ENCODE measurements at regions not wholly inside any gene's neighbourhood (a gene's known extent, or its start where the extent isn't known, plus 50 kb on each side); places are given as distances from the start of the nearest gene placed in this dataset.
"Not testable (repeated sequence)": the region's sequence is repeated elsewhere in the genome, so short reads cannot be mapped to it uniquely, and the experiment has no call there.

DNA sequence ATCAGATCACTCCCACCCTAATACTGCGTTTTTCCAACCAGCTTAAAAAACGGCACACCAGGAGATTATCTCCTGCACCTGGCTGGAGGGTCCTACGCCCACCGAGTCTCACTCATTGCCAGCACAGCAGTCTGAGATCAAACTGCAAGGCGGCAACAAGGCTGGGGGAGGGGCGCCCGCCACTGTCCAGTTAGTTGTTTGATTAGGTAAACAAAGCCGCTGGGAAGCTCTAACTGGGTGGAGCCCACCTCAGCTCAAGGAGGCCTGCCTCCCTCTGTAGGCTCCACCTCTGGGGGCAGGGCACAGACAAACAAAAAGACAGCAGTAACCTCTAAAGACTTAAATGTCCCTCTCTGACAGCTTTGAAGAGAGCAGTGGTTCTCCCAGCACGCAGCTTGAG is 463.0 kb upstream of the CADM1 start:
- TF ChIP-seq, protein P1, sequence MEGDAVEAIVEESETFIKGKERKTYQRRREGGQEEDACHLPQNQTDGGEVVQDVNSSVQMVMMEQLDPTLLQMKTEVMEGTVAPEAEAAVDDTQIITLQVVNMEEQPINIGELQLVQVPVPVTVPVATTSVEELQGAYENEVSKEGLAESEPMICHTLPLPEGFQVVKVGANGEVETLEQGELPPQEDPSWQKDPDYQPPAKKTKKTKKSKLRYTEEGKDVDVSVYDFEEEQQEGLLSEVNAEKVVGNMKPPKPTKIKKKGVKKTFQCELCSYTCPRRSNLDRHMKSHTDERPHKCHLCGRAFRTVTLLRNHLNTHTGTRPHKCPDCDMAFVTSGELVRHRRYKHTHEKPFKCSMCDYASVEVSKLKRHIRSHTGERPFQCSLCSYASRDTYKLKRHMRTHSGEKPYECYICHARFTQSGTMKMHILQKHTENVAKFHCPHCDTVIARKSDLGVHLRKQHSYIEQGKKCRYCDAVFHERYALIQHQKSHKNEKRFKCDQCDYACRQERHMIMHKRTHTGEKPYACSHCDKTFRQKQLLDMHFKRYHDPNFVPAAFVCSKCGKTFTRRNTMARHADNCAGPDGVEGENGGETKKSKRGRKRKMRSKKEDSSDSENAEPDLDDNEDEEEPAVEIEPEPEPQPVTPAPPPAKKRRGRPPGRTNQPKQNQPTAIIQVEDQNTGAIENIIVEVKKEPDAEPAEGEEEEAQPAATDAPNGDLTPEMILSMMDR (conservative IDR thresholded peaks at IDR 0.05 in 1 of 2, IDR thresholded peaks at IDR 0.05 in 1 of 2; ENCODE audit: extremely low read depth in 1 of 2, insufficient read depth in 1 of 2, low read depth in 1 of 2, low read length in 2 of 2) = not testable (repeated sequence)
- TF ChIP-seq EZH2 (IDR thresholded peaks at IDR 0.05; ENCODE audit: borderline replicate concordance, low read length) = not testable (repeated sequence)

Data from mammary epithelial cell (primary cell).